Epidermal melanocyte (primary cell): ENCODE measurements at regions not wholly inside any gene's neighbourhood (a gene's known extent, or its start where the extent isn't known, plus 50 kb on each side); places are given as distances from the start of the nearest gene placed in this dataset.

Experiments used
- DNase-seq: peaks from one replicate; pipeline ENCODE4 v3.0.0; 2011; ENCODE audit warnings: low spot score; ENCODE audit not compliant: insufficient read length

GRCh38 chr1:219476716-219477115 is 136.2 kb downstream of the ZC3H11B start:
- no peak for DNase-seq

- no peak for DNase-seq
Observed at GRCh38 chr1:219476116-219476515, 136.8 kb downstream of the ZC3H11B start.

- no peak for DNase-seq
Observed at GRCh38 chr1:219472596-219472995, 140.3 kb downstream of the ZC3H11B start.

- no peak for DNase-seq
Observed at GRCh38 chr1:219467524-219467923, 145.4 kb downstream of the ZC3H11B start.

- DNase-seq = no peak
Observed at GRCh38 chr1:219466766-219467165, 146.1 kb downstream of the ZC3H11B start.

- DNase-seq = no peak
Observed at GRCh38 chr1:219465212-219466093, 147.5 kb downstream of the ZC3H11B start.

GRCh38 chr1:219463636-219464035 is 149.3 kb downstream of the ZC3H11B start:
- no peak for DNase-seq

- DNase-seq = no peak
Observed at GRCh38 chr1:219461981-219462400, 150.9 kb downstream of the ZC3H11B start.

- DNase-seq = no peak
Observed at GRCh38 chr1:219460896-219461815, 151.7 kb downstream of the ZC3H11B start.

GRCh38 chr1:219460081-219460895 is 152.6 kb downstream of the ZC3H11B start:
- DNase-seq = no peak

- DNase-seq = no peak
Observed at GRCh38 chr1:219459351-219460080, 153.4 kb downstream of the ZC3H11B start.

GRCh38 chr1:219446288-219446687 is 166.6 kb downstream of the ZC3H11B start:
- no peak for DNase-seq

- no peak for DNase-seq
Observed at GRCh38 chr1:219445864-219446263, 167.0 kb downstream of the ZC3H11B start.

GRCh38 chr1:219444474-219444873 is 168.4 kb downstream of the ZC3H11B start:
- DNase-seq = no peak

GRCh38 chr1:219443763-219444162 is 169.1 kb downstream of the ZC3H11B start:
- DNase-seq = no peak

- DNase-seq = no peak
Observed at GRCh38 chr1:219442611-219443061, 170.3 kb downstream of the ZC3H11B start.

- no peak for DNase-seq
Observed at GRCh38 chr1:219441884-219442283, 171.0 kb downstream of the ZC3H11B start.

- no peak for DNase-seq
Observed at GRCh38 chr1:219439376-219439775, 173.5 kb downstream of the ZC3H11B start.

- no peak for DNase-seq
Observed at GRCh38 chr1:219438386-219438785, 174.5 kb downstream of the ZC3H11B start.

- no peak for DNase-seq
Observed at GRCh38 chr1:219434923-219435297, 178.0 kb downstream of the ZC3H11B start.
